Gastroesophageal sphincter (tissue), 3 donors: ENCODE measurements at regions not wholly inside any gene's neighbourhood (a gene's known extent, or its start where the extent isn't known, plus 50 kb on each side); places are given as distances from the start of the nearest gene placed in this dataset.

ENCODE experiments used
- EP300 ChIP-seq: sonication (generic); formaldehyde crosslinking; IDR thresholded peaks from one replicate; pipeline ENCODE4 v1.6.1; 2017; ENCODE audit warnings: antibody characterized with exemption, mild to moderate bottlenecking
- POLR2A ChIP-seq, 2 donors: fragments of 450-650 bp; IDR thresholded peaks; one replicate each; pipeline ENCODE4 v1.6.1; 2017; ENCODE audit warnings: antibody characterized with exemption in 2 of 2, mild to moderate bottlenecking in 2 of 2, moderate library complexity in 1 of 2
- POLR2AphosphoS5 ChIP-seq: sonication (generic); formaldehyde crosslinking; IDR thresholded peaks from one replicate; pipeline ENCODE4 v1.6.1; 2017; ENCODE audit warnings: antibody characterized with exemption
- TF ChIP-seq, protein P1 (sequence below), 4 experiments: fragments of 200-600 bp in 2 of 4; fragments of 450-650 bp in 2 of 4; sonication (generic) in 1 of 4; IDR thresholded peaks; one replicate each; pipeline ENCODE4 v1.5.1; 2017 to 2019; ENCODE audit warnings: antibody characterized with exemption in 4 of 4, mild to moderate bottlenecking in 2 of 4, moderate library complexity in 2 of 4

DNA sequence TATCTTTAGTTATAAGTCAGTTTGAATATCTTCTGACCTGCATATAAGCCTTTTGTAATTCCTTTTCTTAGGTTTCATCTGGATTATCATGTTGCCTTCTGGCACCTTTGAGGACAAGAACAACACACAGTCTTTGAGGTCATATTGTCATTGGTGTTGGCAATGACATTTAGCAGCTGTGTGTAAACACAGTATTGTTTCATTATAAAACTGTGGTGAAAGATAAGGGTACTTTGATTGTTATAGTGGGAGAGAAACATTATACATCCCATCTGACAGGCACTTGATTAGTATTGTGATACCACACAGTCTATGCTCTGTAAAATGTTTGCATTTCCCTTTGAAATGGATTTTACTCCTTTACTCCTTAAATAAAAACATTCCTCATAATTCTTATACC lies 313.5 kb downstream of the RPRM start:
- TF ChIP-seq POLR2A (IDR thresholded peaks at IDR 0.05) (no peak), EP300 (no peak), POLR2AphosphoS5 (no peak)
- TF ChIP-seq, protein P1, sequence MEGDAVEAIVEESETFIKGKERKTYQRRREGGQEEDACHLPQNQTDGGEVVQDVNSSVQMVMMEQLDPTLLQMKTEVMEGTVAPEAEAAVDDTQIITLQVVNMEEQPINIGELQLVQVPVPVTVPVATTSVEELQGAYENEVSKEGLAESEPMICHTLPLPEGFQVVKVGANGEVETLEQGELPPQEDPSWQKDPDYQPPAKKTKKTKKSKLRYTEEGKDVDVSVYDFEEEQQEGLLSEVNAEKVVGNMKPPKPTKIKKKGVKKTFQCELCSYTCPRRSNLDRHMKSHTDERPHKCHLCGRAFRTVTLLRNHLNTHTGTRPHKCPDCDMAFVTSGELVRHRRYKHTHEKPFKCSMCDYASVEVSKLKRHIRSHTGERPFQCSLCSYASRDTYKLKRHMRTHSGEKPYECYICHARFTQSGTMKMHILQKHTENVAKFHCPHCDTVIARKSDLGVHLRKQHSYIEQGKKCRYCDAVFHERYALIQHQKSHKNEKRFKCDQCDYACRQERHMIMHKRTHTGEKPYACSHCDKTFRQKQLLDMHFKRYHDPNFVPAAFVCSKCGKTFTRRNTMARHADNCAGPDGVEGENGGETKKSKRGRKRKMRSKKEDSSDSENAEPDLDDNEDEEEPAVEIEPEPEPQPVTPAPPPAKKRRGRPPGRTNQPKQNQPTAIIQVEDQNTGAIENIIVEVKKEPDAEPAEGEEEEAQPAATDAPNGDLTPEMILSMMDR (IDR thresholded peaks at IDR 0.05) = no peak
